Cardiac fibroblast (primary cell): ENCODE measurements at regions not wholly inside any gene's neighbourhood (a gene's known extent, or its start where the extent isn't known, plus 50 kb on each side); places are given as distances from the start of the nearest gene placed in this dataset.

Experiments
- DNase-seq, 2 donors: peaks; one replicate each; pipeline versions ENCODE4 v3.0.0 to v3.0.0-alpha.2; 2010; ENCODE audit warnings: low read depth in 2 of 2
- H3K4me3 ChIP-seq, 2 donors: replicated peaks in 1 of 2; 1 replicate in 1 of 2; 2 replicates in 1 of 2; pipeline ENCODE4 v1.5.1; 2011; ENCODE audit warnings: low read depth in 2 of 2, low read length in 2 of 2, mild to moderate bottlenecking in 2 of 2, moderate library complexity in 1 of 2
- CTCF ChIP-seq: IDR thresholded peaks from one replicate; pipeline ENCODE4 v1.5.1; 2011; ENCODE audit warnings: low read depth, mild to moderate bottlenecking, low read length, inconsistent platforms

DNA sequence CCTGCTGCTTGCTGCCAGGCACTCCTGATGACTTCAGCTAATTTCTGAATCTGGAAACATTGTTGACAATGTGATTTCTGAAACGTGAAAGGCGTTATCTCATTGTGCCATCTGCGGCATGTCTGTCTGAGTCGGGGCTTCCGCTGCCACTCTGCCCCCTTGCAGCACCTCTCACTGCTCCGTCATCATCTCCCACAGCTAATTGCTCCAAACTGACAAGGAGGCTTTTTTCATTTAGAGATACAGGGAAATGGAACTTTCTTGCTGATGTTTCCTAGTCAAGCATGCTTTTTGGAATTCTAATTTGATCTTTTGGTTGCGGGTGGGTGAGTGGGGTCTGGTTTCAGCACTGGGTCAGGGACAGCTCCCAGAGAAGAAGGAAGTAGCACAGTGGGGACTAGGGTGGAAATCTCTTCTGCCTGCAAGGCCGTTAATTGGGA is 233.5 kb downstream of the DHX35 start:
- no peak for DNase-seq
- no peak for TF ChIP-seq CTCF
- H3K4me3 ChIP-seq, result no peak overlapping the region

- peak in 1 of 2 donors; percentile 35 for DNase-seq
- no peak for TF ChIP-seq CTCF
- H3K4me3 ChIP-seq, result no peak overlapping the region
Measured at GRCh38 chr20:39190666-39191570, 228.8 kb downstream of the DHX35 start.

GRCh38 chr20:39188266-39188765 is 226.2 kb downstream of the DHX35 start:
- TF ChIP-seq CTCF, result no peak
- no peak for DNase-seq
- H3K4me3 ChIP-seq, result no peak overlapping the region

DNA sequence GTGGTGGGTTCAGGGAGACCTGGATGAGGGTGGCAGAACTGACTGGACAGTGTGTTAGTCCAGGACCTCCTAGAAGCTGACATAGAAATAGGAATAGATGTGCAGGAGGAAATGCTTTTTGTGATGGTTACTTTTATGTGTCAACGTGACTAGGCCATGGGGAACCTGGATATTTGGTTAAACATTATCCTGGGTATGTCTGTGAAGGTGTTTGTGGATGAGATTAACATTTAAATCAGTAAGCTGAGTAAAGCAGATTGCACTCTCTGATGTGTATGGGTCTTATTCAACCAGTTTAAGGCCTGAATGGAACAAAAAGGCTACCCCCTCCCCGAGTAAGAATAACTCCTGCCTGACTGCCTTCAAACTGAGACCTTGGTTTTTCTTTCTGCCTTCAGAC is 219.3 kb downstream of the DHX35 start:
- DNase-seq, result no peak
- no peak overlapping the region for H3K4me3 ChIP-seq
- no peak for TF ChIP-seq CTCF

- DNase-seq, result no peak
- no peak overlapping the region for H3K4me3 ChIP-seq
- TF ChIP-seq CTCF, result no peak
Measured at GRCh38 chr20:39176457-39176856, 214.3 kb downstream of the DHX35 start.

- TF ChIP-seq CTCF, result no peak
- H3K4me3 ChIP-seq, result no peak overlapping the region
- no peak for DNase-seq
Measured at GRCh38 chr20:39170896-39171463, 208.8 kb downstream of the DHX35 start.
